Pulmonary artery endothelial cell (primary cell): ENCODE measurements at regions not wholly inside any gene's neighbourhood (a gene's known extent, or its start where the extent isn't known, plus 50 kb on each side); places are given as distances from the start of the nearest gene placed in this dataset.

Experiments used
- DNase-seq: peaks from one replicate; pipeline ENCODE4 v3.0.0-alpha.2; 2011; ENCODE audit warnings: low read depth, low spot score

DNA sequence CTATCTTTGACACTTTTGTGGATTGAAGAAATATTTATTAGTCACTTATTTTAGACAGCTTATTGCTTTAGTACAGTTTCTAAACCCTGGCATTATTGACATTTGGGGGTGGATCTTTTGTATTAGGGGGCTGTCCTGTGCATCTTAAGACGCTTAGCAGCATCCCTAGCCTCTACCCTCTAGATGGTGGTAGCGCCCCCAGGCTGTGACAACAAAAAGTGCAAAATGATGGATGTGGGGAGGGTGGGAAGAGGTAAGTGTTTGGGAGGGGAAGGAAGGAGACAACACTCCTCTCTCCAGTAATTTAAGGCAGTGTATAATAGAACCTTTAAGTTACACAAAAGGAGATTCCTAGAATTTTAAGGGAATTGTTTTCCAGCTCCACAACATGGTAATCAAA, 1210.6 kb downstream of the C4orf33 start:
- DNase-seq: no peak

DNA sequence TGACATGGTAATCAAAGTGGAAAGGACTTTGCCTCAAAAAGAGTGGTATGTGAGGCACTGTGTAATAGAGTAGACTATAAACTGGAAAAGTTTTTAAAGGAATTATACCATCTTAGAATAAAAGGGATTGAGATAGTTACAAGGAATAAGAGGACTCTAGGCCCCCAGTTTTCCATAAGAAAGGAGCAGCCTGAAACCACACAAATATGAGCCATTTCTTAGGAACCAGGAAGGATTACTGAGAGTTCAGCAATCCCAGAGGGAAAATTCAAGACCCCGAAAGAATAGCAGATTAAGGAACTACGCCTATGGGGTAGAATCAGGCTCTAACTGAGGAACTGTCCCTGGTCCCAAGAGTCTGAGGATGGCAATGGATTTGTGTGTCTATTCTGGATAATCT, 1213.3 kb downstream of the C4orf33 start:
- no peak for DNase-seq

DNA sequence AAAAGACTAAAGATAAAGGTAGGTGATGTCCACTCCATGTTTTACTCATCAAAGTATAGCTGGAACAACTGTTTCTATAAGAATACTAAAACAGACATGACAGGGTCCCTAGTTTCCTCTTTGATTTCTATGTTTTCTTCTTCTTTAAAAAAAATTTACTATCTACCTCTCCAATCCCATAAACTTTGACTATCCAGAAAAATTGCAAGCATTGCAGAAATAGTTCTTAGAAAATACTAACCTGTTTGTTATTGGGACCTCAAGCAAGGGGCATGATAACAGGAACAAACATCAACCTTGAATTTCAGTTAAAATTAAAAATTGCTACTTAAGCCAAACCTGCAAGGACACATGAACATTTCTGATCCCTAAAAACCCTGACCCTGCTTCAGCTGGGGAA, 1226.5 kb downstream of the C4orf33 start:
- DNase-seq: no peak

GRCh38 chr4:130329036-130329435, 1233.1 kb downstream of the C4orf33 start:
- DNase-seq: no peak

GRCh38 chr4:130333241-130333759, 1237.3 kb downstream of the C4orf33 start:
- no peak for DNase-seq

GRCh38 chr4:130335417-130336194, 1239.7 kb downstream of the C4orf33 start:
- no peak for DNase-seq

GRCh38 chr4:130336585-130337217, 1240.7 kb downstream of the C4orf33 start:
- DNase-seq: no peak

DNA sequence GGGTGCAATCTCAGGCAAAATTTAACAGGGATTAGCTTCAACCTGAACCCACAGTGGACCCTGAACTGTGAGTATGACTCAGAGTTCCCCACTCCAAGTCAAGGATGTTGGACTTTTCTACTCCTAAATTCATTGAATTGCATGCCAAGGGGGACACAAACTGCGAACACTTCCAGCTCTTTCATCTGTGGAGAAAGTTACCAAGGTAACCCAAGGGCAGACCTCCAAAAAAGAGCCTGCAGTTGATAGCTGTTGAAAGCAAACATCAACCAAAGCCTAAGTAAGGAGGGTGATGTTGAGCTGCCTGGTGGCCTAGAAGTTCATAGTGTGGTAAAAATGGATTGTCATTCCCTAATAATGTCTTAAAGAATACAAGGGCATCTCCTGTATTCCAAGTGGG, 1242.9 kb downstream of the C4orf33 start:
- DNase-seq: no peak

- DNase-seq: no peak
These were observed 1253.8 kb downstream of the C4orf33 start for GRCh38 chr4:130349745-130350144.

GRCh38 chr4:130356873-130357272, 1260.9 kb downstream of the C4orf33 start:
- no peak for DNase-seq

- no peak for DNase-seq
These were observed 1263.6 kb downstream of the C4orf33 start for GRCh38 chr4:130359542-130359941.

DNA sequence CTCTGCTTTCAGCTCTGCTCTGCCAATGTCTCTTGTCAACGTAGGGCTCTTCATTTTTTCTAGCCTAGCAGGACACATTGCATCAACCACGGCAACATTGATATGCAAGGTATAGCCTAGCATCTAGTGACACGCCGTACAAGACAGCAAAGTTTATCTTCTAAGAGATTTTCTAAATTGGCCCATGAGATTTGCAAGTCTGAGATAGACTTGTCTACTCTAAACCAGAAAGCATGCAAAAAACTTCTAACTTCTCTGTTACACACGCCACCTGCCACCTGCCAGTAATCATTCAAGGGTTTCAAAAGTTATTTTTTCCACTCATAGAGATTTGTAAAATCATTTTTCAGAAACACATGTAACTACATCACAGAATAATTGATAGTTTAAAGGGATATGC, 1265.7 kb downstream of the C4orf33 start:
- no peak for DNase-seq

DNA sequence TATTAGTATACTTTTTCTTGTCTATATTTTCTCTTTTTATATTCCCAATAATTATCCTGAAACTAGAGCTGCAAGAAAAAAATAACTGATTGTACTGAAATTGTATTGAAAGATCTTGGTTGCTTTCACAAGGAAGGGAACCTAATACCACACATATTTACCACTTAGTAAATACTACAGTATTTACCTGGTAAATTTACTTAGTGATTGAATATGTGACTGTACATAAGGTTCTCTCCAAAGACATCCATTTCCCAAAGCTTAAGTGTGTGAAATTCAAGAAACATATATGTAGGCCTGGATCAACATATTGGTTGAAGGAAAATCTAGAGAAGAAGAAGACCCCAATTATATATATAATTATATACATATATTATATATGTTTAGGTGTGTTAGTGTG, 1272.7 kb downstream of the C4orf33 start:
- no peak for DNase-seq

- DNase-seq: no peak
These were observed 1297.3 kb downstream of the C4orf33 start for GRCh38 chr4:130393231-130393630.

DNA sequence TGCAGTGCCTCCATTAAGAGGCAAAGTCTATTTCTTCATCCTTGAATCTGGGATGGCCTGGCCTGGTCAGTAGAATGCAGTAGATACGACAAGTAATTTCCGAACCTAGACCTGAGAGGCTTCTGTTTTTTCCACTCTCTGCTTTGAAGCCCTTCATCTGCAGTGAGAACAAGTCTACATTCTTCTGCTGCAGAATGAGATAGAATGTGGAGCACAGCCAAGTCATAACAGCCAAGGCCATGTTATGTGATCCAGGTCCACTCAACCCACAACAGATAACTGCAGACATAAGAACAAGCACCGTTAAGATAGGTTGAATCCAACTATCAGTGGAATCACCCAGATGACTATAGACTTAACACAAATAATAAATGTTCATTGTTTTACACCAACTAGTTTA, 1297.7 kb downstream of the C4orf33 start:
- no peak for DNase-seq

DNA sequence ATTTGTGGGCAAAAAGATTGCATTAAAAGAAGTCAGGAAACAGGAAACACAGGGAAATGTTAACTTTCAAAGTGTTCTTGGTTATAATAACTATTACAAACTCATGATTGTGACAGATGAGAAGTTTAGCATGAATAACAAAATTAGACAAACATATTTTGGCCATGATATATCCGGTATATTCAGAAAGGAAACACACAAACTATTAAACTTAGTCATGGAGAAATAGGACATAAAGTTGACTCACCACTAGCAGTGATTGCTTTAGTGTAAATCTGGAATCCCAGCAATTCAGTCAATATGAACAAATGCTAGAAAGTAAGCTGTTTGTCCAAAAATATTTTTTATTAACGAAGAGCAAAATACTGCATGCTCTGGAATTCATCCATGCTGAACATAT, 1299.9 kb downstream of the C4orf33 start:
- DNase-seq: peak; percentile 66

- DNase-seq: no peak
These were observed 1307.3 kb downstream of the C4orf33 start for GRCh38 chr4:130403221-130403620.

DNA sequence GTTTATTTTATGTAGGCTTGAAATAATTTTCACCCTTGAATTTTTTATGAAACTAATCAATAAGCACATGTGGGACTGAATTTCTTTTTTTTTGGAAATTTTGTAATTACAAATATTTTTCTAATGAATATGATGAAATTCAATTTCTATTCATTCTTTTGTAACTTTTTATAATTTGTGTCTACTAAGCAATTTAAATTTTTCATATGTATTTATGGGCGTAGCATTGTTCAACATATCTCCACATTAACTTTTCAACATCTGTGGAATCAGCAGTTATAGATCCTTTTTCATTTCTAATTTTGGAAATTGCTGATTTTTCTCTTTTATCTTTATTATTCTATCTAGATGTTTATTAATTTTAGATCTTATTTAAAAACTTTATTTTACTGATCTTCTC, 1320.3 kb downstream of the C4orf33 start:
- no peak for DNase-seq

DNA sequence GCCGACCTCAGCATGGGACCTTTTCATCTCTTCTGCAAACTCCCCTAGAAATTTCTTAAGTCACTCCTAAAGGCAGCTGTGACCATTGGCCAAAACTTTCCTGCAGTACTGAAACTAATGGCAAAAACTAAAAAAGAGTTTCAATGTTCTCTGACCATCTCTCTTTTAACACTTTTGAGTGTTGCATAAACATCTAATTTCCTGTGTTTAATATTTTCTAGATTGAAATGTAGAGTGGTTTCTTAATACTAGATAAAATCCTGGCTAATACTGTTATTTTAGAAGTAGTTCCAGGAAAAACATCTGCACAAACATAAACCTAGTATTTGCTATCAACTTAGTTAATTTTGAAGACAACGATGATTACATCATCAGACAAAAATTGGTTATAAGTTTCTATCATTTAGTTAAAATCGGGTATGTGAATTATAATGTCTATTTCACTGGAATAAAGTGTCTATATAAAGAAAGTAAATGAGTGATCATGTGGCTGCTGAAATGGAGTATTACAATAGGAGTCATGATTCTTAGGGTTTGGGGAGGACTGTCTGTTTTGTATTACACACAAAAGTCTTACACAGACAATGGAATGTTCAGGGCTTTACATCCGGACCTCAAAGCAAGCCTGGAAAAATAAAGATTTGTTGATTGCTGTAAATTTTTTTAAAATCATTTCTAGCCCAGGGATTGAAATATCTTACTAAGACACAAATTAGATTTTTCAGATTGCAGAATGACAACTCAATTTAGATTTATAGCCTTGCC, 1323.4 kb downstream of the C4orf33 start:
- no peak for DNase-seq

DNA sequence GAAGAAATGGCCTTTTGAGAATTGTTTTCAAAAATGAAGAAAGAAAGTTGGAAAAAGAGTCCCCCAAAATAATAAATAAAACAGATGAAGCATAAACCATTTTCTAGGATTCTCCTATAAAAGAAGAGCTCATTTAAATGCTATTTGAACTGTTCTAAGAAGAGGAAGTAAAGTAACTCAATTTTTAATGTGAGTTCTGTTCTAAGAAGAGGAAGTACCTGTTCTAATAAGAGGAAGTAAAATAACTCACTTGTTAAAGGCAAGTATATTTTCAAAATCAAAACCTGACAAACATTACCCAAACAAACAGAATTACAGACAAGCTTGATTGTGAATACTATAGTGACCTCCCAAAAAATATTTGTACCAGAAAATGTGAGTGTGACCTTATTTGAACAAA, 1326.3 kb downstream of the C4orf33 start:
- DNase-seq: no peak

DNA sequence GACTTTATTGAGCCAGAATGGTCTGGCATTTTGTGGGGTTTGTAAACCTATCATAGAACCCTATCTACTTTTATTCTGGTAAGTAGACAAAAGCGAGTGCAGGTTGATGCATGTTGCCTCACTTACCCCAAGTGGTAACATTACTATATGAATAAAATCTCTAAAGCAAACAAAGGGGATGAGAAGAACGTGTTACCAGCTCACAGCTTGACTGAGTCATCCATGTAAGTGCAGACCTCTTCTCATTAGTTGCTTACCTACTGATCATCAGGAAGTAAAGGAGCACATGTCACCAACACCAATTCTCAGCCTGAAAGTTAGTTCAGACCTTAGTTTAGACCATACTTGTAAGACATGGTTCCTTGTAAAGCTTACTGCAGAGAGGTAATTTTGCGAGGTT, 1328.3 kb downstream of the C4orf33 start:
- DNase-seq: no peak

DNA sequence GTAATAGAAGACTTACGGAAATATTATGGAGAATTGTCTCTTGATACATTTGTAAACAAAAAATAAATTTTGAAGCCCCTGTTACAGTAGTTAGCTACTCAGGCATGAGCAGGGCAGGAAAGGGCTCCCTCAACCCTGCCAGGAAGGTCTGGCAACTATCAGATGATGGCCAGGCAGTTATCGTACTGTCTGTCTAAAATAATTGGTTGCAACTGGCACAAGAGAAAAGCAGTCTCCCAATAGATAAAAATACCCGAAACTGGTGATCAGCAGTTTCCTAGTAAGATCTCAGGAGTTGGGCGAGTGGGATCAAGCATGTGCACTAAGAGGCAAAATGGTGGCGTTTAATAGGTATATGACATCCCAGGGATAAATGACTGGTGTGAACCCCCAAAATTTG, 1336.3 kb downstream of the C4orf33 start:
- no peak for DNase-seq
